ENCODE measurements at regions not wholly inside any gene's neighbourhood (a gene's known extent, or its start where the extent isn't known, plus 50 kb on each side); places are given as distances from the start of the nearest gene placed in this dataset.

GRCh38 chr10:84925495-84925894 is 597.1 kb downstream of the CCSER2 start:
- Mint-ChIP-seq H3K36me3 (ENCODE audit: low read depth) (no peaks in the 10 kb centered on the region), H3K27ac (no peak overlapping the region), H3K27me3 (ENCODE audit: low read depth) (peaks cover 7% of the 10 kb centered on the region), H3K9me3 (peaks cover 4% of the 10 kb centered on the region), H3K4me3 (no peak overlapping the region), H3K4me1 (no peaks in the 10 kb centered on the region)
- TF ChIP-seq, protein P1, sequence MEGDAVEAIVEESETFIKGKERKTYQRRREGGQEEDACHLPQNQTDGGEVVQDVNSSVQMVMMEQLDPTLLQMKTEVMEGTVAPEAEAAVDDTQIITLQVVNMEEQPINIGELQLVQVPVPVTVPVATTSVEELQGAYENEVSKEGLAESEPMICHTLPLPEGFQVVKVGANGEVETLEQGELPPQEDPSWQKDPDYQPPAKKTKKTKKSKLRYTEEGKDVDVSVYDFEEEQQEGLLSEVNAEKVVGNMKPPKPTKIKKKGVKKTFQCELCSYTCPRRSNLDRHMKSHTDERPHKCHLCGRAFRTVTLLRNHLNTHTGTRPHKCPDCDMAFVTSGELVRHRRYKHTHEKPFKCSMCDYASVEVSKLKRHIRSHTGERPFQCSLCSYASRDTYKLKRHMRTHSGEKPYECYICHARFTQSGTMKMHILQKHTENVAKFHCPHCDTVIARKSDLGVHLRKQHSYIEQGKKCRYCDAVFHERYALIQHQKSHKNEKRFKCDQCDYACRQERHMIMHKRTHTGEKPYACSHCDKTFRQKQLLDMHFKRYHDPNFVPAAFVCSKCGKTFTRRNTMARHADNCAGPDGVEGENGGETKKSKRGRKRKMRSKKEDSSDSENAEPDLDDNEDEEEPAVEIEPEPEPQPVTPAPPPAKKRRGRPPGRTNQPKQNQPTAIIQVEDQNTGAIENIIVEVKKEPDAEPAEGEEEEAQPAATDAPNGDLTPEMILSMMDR (IDR thresholded peaks at IDR 0.05; ENCODE audit: unreplicated experiment in 3 of 3) = no peak

GRCh38 chr10:84933402-84933801 is 605.0 kb downstream of the CCSER2 start:
- H3K27me3 Mint-ChIP-seq (ENCODE audit: low read depth) = peaks cover 10% of the 10 kb centered on the region
- H3K27ac Mint-ChIP-seq = no peak overlapping the region
- TF ChIP-seq, protein P1 (IDR thresholded peaks at IDR 0.05; ENCODE audit: unreplicated experiment in 3 of 3) = no peak

DNA sequence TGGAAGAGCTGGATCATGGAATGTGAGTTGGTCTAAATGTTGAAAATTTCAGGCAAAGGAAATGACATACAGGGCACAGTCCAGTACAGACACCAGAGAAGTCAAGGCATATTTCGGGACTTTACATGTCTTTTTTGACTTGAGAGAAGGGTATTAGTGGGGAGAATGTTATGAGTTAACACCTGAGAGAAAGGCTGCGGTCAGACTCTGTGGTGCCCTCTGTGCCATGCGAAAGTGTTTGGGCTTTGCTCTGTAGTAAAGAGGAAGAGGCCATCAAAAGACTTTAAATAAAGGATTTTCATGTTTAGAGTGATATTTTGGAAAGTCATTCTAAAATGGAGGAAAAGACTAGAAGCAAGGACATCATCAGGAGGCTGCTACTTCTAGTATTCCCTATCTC is 607.4 kb downstream of the CCSER2 start:
- Mint-ChIP-seq H3K4me1 (no peaks in the 10 kb centered on the region), H3K9me3 (no peaks in the 10 kb centered on the region), H3K36me3 (ENCODE audit: low read depth) (no peaks in the 10 kb centered on the region), H3K27ac (no peak overlapping the region), H3K4me3 (no peak overlapping the region), H3K27me3 (ENCODE audit: low read depth) (peaks cover 16% of the 10 kb centered on the region)
- TF ChIP-seq, protein P1 (IDR thresholded peaks at IDR 0.05; ENCODE audit: unreplicated experiment in 3 of 3) = no peak

More at GRCh38 chr10:84933402-84933801, 605.0 kb downstream of the CCSER2 start:
- H3K36me3 Mint-ChIP-seq (ENCODE audit: low read depth) = no peaks in the 10 kb centered on the region
- H3K4me3 Mint-ChIP-seq = no peak overlapping the region
- H3K4me1 Mint-ChIP-seq = no peaks in the 10 kb centered on the region
- H3K9me3 Mint-ChIP-seq = no peaks in the 10 kb centered on the region

GRCh38 chr10:84938117-84938905 is 609.9 kb downstream of the CCSER2 start:
- TF ChIP-seq, protein P1 (IDR thresholded peaks at IDR 0.05; ENCODE audit: unreplicated experiment in 3 of 3) = no peak
- peaks cover 10% of the 10 kb centered on the region for H3K27me3 Mint-ChIP-seq (ENCODE audit: low read depth)
- no peak overlapping the region for H3K27ac Mint-ChIP-seq
- no peaks in the 10 kb centered on the region for H3K4me1 Mint-ChIP-seq
- H3K4me3 Mint-ChIP-seq = no peak overlapping the region
- H3K9me3 Mint-ChIP-seq = no peaks in the 10 kb centered on the region
- H3K36me3 Mint-ChIP-seq (ENCODE audit: low read depth) = no peaks in the 10 kb centered on the region

- no peak overlapping the region for H3K4me3 Mint-ChIP-seq
- H3K27ac Mint-ChIP-seq = no peak overlapping the region
- H3K36me3 Mint-ChIP-seq (ENCODE audit: low read depth) = no peaks in the 10 kb centered on the region
- H3K9me3 Mint-ChIP-seq = peaks cover 3% of the 10 kb centered on the region
- TF ChIP-seq, protein P1 (IDR thresholded peaks at IDR 0.05; ENCODE audit: unreplicated experiment in 3 of 3) = no peak
- peaks cover 7% of the 10 kb centered on the region for H3K27me3 Mint-ChIP-seq (ENCODE audit: low read depth)
- H3K4me1 Mint-ChIP-seq = peaks cover 4% of the 10 kb centered on the region
These were observed 615.2 kb downstream of the CCSER2 start for GRCh38 chr10:84943541-84943940.

GRCh38 chr10:84944187-84944586 is 615.8 kb downstream of the CCSER2 start:
- H3K4me3 Mint-ChIP-seq = no peak overlapping the region
- peaks cover 4% of the 10 kb centered on the region for H3K4me1 Mint-ChIP-seq
- TF ChIP-seq, protein P1 (IDR thresholded peaks at IDR 0.05; ENCODE audit: unreplicated experiment in 3 of 3) = no peak
- H3K36me3 Mint-ChIP-seq (ENCODE audit: low read depth) = no peaks in the 10 kb centered on the region
- H3K9me3 Mint-ChIP-seq = peaks cover 3% of the 10 kb centered on the region
- H3K27me3 Mint-ChIP-seq (ENCODE audit: low read depth) = peaks cover 11% of the 10 kb centered on the region
- no peak overlapping the region for H3K27ac Mint-ChIP-seq
